Naive B cell (primary cell): ENCODE measurements at regions not wholly inside any gene's neighbourhood (a gene's known extent, or its start where the extent isn't known, plus 50 kb on each side); places are given as distances from the start of the nearest gene placed in this dataset.
"Not testable (repeated sequence)": the region's sequence is repeated elsewhere in the genome, so short reads cannot be mapped to it uniquely, and the experiment has no call there.

Experiments
- ATAC-seq, 2 donors: fragments of 150-1000 bp; cut with Tn5 transposase; 2 replicates each; pipeline ENCODE4 v1.10.0; 2021; ENCODE audit warnings: low read depth in 2 of 2, mild to moderate bottlenecking in 2 of 2, moderate library complexity in 2 of 2
- DNase-seq: peaks from one replicate; pipeline ENCODE4 v3.0.0; 2022
- H3K27ac Mint-ChIP-seq, 6 donors: one replicate each; pipeline ENCODE4 v1.8.0; 2020 to 2022; ENCODE audit warnings: mild to moderate bottlenecking in 6 of 6, mixed read lengths in 6 of 6, moderate library complexity in 5 of 6, inconsistent platforms in 2 of 6
- H3K27me3 Mint-ChIP-seq, 3 donors: one replicate each; pipeline ENCODE4 v1.8.0; 2021 to 2022; ENCODE audit warnings: mixed read lengths in 3 of 3, mild to moderate bottlenecking in 1 of 3
- H3K36me3 Mint-ChIP-seq, 2 donors: one replicate each; pipeline ENCODE4 v1.8.0; 2020 to 2022; ENCODE audit warnings: mixed read lengths in 2 of 2, inconsistent platforms in 1 of 2, mild to moderate bottlenecking in 1 of 2
- H3K4me1 Mint-ChIP-seq, 3 donors: one replicate each; pipeline ENCODE4 v1.8.0; 2020 to 2022; ENCODE audit warnings: mixed read lengths in 3 of 3, inconsistent platforms in 1 of 3, mild to moderate bottlenecking in 1 of 3, moderate library complexity in 1 of 3
- H3K4me3 Mint-ChIP-seq, 8 donors: one replicate each; pipeline ENCODE4 v1.8.0; 2020 to 2022; ENCODE audit warnings: mild to moderate bottlenecking in 8 of 8, mixed read lengths in 8 of 8, moderate library complexity in 8 of 8, inconsistent platforms in 2 of 8
- H3K9me3 Mint-ChIP-seq, 7 donors: one replicate each; pipeline ENCODE4 v1.8.0; 2020 to 2022; ENCODE audit warnings: mixed read lengths in 7 of 7, mild to moderate bottlenecking in 5 of 7, inconsistent platforms in 2 of 7, moderate library complexity in 1 of 7

DNA sequence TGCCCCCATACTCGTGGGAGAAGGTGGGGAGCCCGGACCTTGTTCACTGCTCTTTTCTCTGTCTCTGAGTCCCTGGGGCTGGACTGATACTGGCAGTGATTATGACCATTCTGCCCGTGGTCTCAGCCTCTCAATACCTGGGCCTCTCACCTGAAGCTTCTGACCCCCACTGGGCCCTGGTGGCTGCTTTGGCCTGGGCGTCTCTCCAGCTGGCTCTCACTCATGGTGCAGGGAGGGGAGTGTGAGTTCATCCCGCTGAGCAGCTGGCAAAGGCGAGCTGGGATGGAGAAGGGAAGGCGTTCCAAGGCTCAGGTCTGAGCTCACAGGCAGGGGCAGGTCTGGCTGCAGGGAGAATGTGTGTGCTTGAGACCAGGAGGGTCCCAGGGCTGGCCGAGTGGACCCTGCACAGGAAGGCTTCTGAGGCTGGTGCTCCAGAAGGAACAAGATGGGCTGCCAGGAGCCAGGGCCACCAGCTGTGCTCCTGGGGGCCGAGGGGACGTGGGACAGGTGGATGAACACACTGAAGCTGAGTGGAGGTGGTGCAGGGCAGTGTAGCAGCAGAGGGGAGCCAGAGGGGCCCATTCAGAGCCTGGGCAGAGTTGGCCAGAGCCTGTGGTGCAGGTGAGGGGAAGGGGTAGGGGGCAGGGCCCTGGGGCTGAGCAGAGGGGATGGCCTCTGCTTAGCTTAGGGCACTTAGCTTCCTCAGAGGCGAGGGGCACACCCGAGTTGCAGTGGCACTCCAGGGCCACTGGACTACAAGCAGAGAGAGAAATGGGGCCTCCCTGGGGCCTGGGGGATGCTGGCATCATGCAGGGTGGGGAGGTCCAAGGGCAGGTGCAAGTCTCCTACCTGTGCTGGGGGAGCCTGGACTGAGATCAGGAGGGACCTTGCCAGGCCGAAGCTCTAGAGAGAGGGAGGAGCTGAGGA, 122.5 kb downstream of the TMEM121 start:
- peaks cover 0 to 29% of the 10 kb centered on the region in 2 donors for H3K36me3 Mint-ChIP-seq
- ATAC-seq, DNase-seq, H3K9me3 Mint-ChIP-seq, H3K27me3 Mint-ChIP-seq: not testable (repeated sequence)
- H3K4me1 Mint-ChIP-seq = peaks cover 39 to 43% (median 43%) of the 10 kb centered on the region in 3 donors
- H3K4me3 Mint-ChIP-seq = peak overlapping the region; percentile 65 to 98 (median 92)
- H3K27ac Mint-ChIP-seq = peak overlapping the region; percentile 88 to 98 (median 95)

DNA sequence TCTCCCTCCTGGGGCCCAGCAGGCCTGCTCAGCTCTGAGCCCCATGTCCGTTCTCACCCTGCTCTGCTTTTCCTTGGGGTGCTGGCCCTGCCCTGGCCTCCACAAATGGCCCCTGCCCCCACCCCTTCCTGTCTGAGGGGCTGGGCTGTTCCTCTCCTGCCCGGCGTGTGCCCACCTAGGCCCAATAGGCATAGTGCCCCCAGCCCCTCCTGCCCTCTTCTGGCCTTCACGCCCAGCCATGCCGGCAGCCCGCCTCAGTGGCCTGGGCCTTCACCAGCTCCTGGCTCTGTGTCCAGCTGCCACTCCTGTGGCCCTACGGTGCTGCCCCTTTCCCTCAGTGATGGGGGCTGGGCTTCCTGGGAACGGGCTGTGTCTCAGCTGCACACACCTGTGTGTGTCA, 125.9 kb downstream of the TMEM121 start:
- not testable (repeated sequence) for H3K27ac Mint-ChIP-seq, DNase-seq, ATAC-seq, H3K4me3 Mint-ChIP-seq, H3K27me3 Mint-ChIP-seq
- Mint-ChIP-seq H3K4me1 (peaks cover 27 to 29% (median 27%) of the 10 kb centered on the region in 3 donors), H3K9me3 (peaks cover 0 to 15% (median 8%) of the 10 kb centered on the region in 7 donors), H3K36me3 (peaks cover 0 to 16% of the 10 kb centered on the region in 2 donors)

DNA sequence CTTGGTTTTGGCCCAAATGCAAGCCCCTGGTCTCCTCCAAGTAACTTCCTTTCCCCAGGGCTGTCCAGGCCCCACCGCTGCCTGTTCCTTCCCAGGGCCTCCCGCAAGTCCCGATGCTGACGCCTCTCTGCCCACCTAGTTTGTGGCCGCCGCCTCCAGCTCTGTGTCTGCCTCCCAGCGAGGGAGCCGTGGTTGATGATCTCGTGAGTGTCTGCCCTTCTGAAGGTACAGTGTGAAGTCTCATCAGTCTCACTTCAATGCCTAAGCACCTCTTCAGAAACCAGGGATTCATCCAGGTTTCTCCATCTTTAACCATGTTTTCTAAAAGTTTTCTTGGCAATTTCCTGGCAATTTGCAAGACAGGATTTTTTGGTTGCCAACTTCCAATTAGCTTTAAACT, 127.5 kb downstream of the TMEM121 start:
- not testable (repeated sequence) for DNase-seq, ATAC-seq, H3K27me3 Mint-ChIP-seq, H3K4me3 Mint-ChIP-seq
- Mint-ChIP-seq H3K4me1 (peaks cover 11 to 13% (median 11%) of the 10 kb centered on the region in 3 donors), H3K27ac (peak overlapping the region in 1 of 6 donors; percentile 82), H3K36me3 (peaks cover 0 to 14% of the 10 kb centered on the region in 2 donors), H3K9me3 (peaks cover 5 to 30% (median 23%) of the 10 kb centered on the region in 7 donors)

DNA sequence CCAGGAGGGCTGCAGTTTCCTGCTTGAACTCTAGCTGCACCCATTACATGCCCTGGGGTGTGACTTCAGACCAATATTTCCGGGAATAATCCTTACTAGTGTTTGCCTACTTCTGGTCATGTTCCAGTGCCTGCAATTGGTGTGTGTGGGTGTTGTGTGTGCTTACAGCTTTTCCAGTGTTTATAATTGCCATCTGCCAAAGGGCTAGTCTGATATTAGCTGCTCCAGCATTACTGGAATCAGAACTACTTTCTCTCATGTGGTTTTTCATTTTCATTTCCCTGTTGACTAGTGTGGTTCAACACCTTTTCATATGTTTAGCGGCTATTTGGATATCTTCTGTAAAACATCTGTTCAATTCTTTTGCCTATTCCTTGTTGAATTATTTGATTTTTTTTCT, 132.9 kb downstream of the TMEM121 start:
- not testable (repeated sequence) for DNase-seq, H3K27me3 Mint-ChIP-seq, ATAC-seq, H3K4me3 Mint-ChIP-seq
- peaks cover 5 to 18% (median 13%) of the 10 kb centered on the region in 3 donors for H3K4me1 Mint-ChIP-seq
- H3K9me3 Mint-ChIP-seq = peaks cover 5 to 41% (median 35%) of the 10 kb centered on the region in 7 donors
- peak overlapping the region in 2 of 6 donors; percentile 17 to 69 for H3K27ac Mint-ChIP-seq
- peaks cover 0 to 35% of the 10 kb centered on the region in 2 donors for H3K36me3 Mint-ChIP-seq

DNA sequence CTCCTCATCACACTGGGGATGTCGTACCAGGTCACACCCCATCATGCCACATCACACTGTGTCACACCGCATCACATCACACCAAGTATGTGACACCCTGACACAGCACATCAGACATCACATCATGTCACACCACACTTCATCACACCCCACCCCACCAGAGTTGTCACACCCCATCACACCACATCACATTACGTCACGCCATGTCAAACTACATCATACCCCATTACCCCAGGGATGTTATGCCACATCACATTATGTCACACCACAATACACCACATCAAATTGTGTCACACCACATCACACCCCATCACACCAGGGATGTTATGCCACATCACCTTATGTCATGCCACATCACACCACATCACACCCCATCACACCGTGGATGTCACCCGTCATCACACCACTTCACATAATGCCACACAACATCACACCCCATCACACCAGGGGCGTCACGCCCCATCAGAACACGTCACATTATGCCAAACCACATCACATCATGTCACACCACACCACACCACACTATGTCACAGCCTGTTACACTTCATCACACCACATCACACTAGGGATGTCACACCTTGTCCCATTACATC, 133.6 kb downstream of the TMEM121 start:
- Mint-ChIP-seq H3K4me3 (no peak overlapping the region), H3K36me3 (peaks cover 0 to 35% of the 10 kb centered on the region in 2 donors), H3K4me1 (peaks cover 5 to 18% (median 13%) of the 10 kb centered on the region in 3 donors), H3K27ac (peak overlapping the region in 3 of 6 donors; percentile 1 to 60 (median 39)), H3K27me3 (no peaks in the 10 kb centered on the region), H3K9me3 (peaks cover 5 to 41% (median 35%) of the 10 kb centered on the region in 7 donors)
- DNase-seq = no peak
- ATAC-seq = peak in 1 of 2 donors; percentile 10

DNA sequence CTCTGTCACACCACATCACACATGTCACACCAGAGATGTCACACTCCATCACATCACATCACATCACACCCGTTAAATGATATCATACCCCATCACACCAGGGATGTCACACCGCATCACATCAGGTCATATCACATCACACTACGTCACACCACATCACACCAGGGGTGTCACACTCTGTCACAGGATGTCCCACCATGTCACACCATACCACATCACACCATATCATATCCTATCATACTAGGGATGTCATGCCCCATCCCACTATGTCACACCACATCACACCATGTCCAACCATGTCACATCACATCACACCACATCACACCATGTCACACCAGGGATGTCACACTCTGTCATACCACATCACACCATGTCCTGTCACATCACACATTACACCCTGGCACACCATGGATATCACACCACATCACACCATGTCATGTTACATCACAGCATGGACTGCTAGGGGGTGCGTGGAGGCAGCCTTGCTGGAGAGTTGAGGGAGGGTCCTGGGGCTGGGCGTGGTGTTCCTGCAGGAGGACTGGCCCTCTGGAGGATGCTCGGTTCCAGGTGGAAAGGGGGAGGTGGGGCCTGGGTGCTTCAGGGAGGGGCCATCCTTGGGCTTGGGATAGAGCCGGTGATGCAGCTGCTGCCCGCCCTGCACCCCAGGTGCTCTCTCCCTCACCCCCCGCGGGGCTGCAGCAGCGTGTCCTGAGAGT, 134.6 kb downstream of the TMEM121 start:
- Mint-ChIP-seq H3K27me3 (no peaks in the 10 kb centered on the region), H3K27ac (peak overlapping the region in 2 of 6 donors; percentile 13 to 60), H3K4me3 (no peak overlapping the region), H3K4me1 (peaks cover 5 to 19% (median 18%) of the 10 kb centered on the region in 3 donors), H3K9me3 (peaks cover 5 to 39% (median 32%) of the 10 kb centered on the region in 7 donors), H3K36me3 (peaks cover 0 to 35% of the 10 kb centered on the region in 2 donors)
- ATAC-seq (no peak), DNase-seq (no peak)

DNA sequence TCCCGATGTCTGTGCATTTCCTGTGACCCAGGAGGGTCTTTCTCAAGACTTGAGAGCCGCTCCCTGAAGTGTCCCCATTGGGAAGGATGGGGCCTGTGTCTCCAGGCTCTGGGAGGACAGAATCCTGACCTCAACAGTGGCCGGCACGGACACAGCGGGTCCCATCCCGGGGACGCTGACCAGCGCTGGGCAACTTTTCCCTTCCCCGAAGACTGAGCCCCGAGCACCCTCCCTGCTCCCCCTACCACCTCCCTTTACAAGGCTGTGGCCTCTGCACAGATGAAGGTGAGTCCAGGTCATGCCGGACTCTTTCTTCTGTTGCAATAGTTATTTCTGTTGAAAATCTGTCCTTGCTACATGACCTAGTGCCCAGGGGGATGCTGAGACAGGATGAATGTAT, 135.7 kb downstream of the TMEM121 start:
- peaks cover 0 to 33% of the 10 kb centered on the region in 2 donors for H3K36me3 Mint-ChIP-seq

DNA sequence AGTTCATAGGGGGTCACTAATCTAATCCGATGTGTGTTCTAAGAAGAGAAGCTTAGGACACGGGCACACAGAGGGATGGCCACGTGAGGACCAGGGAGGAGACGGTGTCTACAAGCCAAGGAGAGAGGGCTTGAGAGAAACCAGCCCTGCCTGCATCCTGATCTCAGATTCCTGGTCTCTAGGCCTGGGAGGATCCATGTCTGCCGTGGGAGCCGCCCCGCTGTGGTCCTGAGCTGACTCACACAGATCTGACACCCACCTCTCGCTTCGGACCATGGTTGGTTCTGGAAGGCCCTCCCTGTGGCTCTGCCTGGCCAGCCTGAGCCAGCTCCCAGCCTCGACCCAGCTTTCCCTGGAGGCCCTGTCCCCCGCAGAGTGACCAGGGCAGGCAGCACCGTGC, 136.2 kb downstream of the TMEM121 start:
- not testable (repeated sequence) for H3K4me3 Mint-ChIP-seq, DNase-seq, ATAC-seq, H3K27ac Mint-ChIP-seq
- Mint-ChIP-seq H3K4me1 (peaks cover 10 to 28% (median 23%) of the 10 kb centered on the region in 3 donors), H3K27me3 (peaks cover 0 to 10% (median 0%) of the 10 kb centered on the region in 3 donors), H3K36me3 (peaks cover 0 to 28% of the 10 kb centered on the region in 2 donors), H3K9me3 (peaks cover 4 to 29% (median 24%) of the 10 kb centered on the region in 7 donors)

More for the DNA sequence above, 135.7 kb downstream of the TMEM121 start:
- peaks cover 5 to 33% (median 28%) of the 10 kb centered on the region in 7 donors for H3K9me3 Mint-ChIP-seq
- H3K27ac Mint-ChIP-seq = peak overlapping the region in 1 of 6 donors; percentile 43
- not testable (repeated sequence) for H3K27me3 Mint-ChIP-seq, ATAC-seq, DNase-seq, H3K4me3 Mint-ChIP-seq
- peaks cover 9 to 26% (median 21%) of the 10 kb centered on the region in 3 donors for H3K4me1 Mint-ChIP-seq

DNA sequence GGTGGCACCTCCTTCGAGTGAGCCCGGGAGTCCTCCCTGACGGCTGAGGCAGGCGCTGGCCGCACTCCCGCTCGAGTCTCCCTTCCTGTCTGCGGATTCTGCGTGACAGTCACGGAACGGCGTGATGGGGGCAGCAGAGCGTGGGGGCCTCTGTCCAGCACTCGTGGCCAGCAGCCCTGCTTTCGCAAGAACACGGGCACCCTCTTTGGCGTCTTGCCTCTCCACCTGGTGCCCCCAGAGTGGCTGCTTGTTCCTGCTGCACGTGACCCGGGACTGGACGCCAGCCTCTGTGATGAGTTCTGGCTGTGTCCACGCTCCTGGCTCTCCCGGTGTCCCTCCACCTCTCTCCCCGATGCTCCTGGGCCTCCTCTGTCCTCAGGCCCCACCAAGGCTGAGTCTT, 136.9 kb downstream of the TMEM121 start:
- DNase-seq, H3K4me3 Mint-ChIP-seq, ATAC-seq, H3K27ac Mint-ChIP-seq: not testable (repeated sequence)
- Mint-ChIP-seq H3K4me1 (peaks cover 14 to 28% (median 27%) of the 10 kb centered on the region in 3 donors), H3K27me3 (peaks cover 0 to 10% (median 0%) of the 10 kb centered on the region in 3 donors), H3K9me3 (peaks cover 0 to 21% (median 17%) of the 10 kb centered on the region in 7 donors), H3K36me3 (peaks cover 0 to 21% of the 10 kb centered on the region in 2 donors)

DNA sequence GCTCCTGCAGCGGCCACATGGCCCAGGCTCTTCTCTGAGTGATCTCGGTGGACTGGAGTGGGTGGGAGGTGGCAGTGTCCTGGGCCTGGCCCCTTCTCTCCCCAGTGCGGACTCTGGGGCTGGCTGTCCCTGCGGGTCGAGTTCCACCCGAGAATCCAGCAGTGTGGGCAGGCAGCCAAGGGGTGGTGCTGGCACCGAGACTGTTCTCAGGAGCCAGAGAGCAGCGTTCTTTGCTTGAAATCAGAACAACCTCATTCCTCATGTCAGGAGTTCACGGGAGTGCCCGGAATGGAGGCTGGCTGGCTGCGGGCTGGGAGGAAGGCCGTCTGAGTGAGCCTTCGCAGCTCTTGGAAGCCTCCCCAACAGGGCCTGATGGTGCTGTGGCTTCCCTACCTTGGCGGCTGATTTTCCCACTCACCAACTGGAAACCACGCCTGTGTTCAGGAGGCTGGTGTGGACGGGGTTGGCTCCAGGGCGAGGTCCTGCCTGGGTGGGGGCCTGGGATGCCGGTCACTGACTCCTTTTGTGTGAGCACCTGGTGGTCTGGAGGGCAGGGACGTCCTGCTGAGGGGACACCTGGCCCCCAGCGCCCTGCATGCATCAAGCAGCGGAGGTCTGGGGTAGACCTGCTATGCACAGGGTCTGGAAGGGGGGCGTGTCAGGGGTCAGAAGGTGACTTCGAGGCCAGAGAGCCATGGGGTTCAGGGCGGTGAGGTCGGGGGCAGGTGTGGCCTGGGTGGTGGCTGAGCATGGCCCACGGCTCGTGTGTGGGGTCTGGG, 137.6 kb downstream of the TMEM121 start:
- Mint-ChIP-seq H3K27me3 (peaks cover 0 to 10% (median 0%) of the 10 kb centered on the region in 3 donors), H3K4me1 (peaks cover 21 to 33% (median 33%) of the 10 kb centered on the region in 3 donors), H3K9me3 (peaks cover 0 to 15% (median 12%) of the 10 kb centered on the region in 7 donors), H3K36me3 (peaks cover 0 to 21% of the 10 kb centered on the region in 2 donors)
- not testable (repeated sequence) for H3K4me3 Mint-ChIP-seq, H3K27ac Mint-ChIP-seq, ATAC-seq, DNase-seq

DNA sequence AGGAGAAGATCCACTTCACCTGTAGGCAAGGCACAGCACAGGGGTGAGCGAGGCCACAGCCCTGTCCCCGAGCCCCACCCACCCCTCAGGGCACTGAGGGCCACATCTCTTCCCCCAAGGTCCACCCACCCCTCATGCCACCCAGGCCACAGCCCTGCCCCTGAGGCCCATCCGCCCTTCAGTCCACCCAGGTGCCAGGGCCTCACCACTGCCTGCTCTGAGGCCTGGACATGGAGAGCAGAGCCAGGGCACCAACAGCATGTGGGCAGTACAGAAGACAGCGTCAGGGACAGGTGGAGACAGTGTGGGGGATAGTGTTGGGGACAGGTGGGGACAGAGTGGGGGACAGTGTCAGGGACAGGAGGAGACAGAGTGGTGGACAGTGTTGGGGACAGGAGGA, 138.3 kb downstream of the TMEM121 start:
- H3K9me3 Mint-ChIP-seq = peaks cover 0 to 8% (median 5%) of the 10 kb centered on the region in 7 donors

More for the DNA sequence above, 138.3 kb downstream of the TMEM121 start:
- H3K27me3 Mint-ChIP-seq = peaks cover 0 to 10% (median 0%) of the 10 kb centered on the region in 3 donors
- H3K4me1 Mint-ChIP-seq = peaks cover 23 to 34% (median 33%) of the 10 kb centered on the region in 3 donors
- DNase-seq = no peak
- no peak for ATAC-seq
- H3K4me3 Mint-ChIP-seq = no peak overlapping the region
- no peak overlapping the region for H3K27ac Mint-ChIP-seq
- peaks cover 0 to 15% of the 10 kb centered on the region in 2 donors for H3K36me3 Mint-ChIP-seq
